Ascending aorta (tissue), 2 donors: ENCODE measurements at regions not wholly inside any gene's neighbourhood (a gene's known extent, or its start where the extent isn't known, plus 50 kb on each side); places are given as distances from the start of the nearest gene placed in this dataset.

Experiments used
- DNase-seq, 2 donors: peaks; one replicate each; pipeline ENCODE4 v3.0.0-alpha.2; 2019; ENCODE audit warnings: low spot score in 2 of 2
- H3K27ac ChIP-seq, 2 donors: fragments of 200-600 bp; sonication (generic); one replicate each; pipeline ENCODE4 v1.5.1; 2016 to 2017; ENCODE audit warnings: mild to moderate bottlenecking in 1 of 2
- H3K27me3 ChIP-seq: fragments of 200-600 bp; sonication (generic); one replicate; pipeline ENCODE4 v1.5.1; 2017
- H3K36me3 ChIP-seq, 2 donors: fragments of 200-600 bp; sonication (generic); one replicate each; pipeline ENCODE4 v1.5.1; 2016
- H3K4me1 ChIP-seq, 2 donors: fragments of 200-600 bp; sonication (generic); one replicate each; pipeline ENCODE4 v1.5.1; 2016 to 2017; ENCODE audit warnings: mild to moderate bottlenecking in 1 of 2
- H3K4me3 ChIP-seq, 2 donors: fragments of 200-600 bp; sonication (generic); one replicate each; pipeline ENCODE4 v1.5.1; 2016 to 2017; ENCODE audit warnings: mild to moderate bottlenecking in 1 of 2
- H3K9me3 ChIP-seq, 2 donors: fragments of 200-600 bp; sonication (generic); one replicate each; pipeline ENCODE4 v1.5.1; 2016
- CTCF ChIP-seq, 3 experiments: fragments of 200-600 bp in 2 of 3; fragments of 450-650 bp in 1 of 3; sonication (generic) in 2 of 3; IDR thresholded peaks; one replicate each; pipeline ENCODE4 v1.5.1; 2016 to 2019; ENCODE audit warnings: antibody characterized with exemption in 3 of 3, mild to moderate bottlenecking in 1 of 3, moderate library complexity in 1 of 3
- intact Hi-C: fragments of 100-400 bp; cut with DNase I; formaldehyde crosslinking; loops from one replicate; pipeline ENCODE4 v1.15.1; 2023

- no peak overlapping the region for H3K27ac ChIP-seq
- no peaks in the 10 kb centered on the region for H3K9me3 ChIP-seq
- no peaks in the 10 kb centered on the region for H3K27me3 ChIP-seq
- H3K4me3 ChIP-seq = no peak overlapping the region
- TF ChIP-seq CTCF (IDR thresholded peaks at IDR 0.05) = no peak
- no peaks in the 10 kb centered on the region for H3K4me1 ChIP-seq
- H3K36me3 ChIP-seq = no peaks in the 10 kb centered on the region
- no peak for DNase-seq
- intact Hi-C loops = no loop called here
Measured at GRCh38 chr4:67207941-67208441, 337.3 kb downstream of the CENPC start.

GRCh38 chr4:67204441-67204840 is 340.9 kb downstream of the CENPC start:
- no peaks in the 10 kb centered on the region for H3K27me3 ChIP-seq
- no peak for TF ChIP-seq CTCF (IDR thresholded peaks at IDR 0.05)

GRCh38 chr4:67201334-67201733 is 344.0 kb downstream of the CENPC start:
- Histone ChIP-seq H3K4me3 (no peak overlapping the region), H3K36me3 (no peaks in the 10 kb centered on the region), H3K27ac (no peak overlapping the region), H3K27me3 (no peaks in the 10 kb centered on the region), H3K9me3 (no peaks in the 10 kb centered on the region), H3K4me1 (no peaks in the 10 kb centered on the region)
- no peak for TF ChIP-seq CTCF (IDR thresholded peaks at IDR 0.05)
- no peak for DNase-seq
- intact Hi-C loops = no loop called here

More at GRCh38 chr4:67204441-67204840, 340.9 kb downstream of the CENPC start:
- no peak overlapping the region for H3K4me3 ChIP-seq
- H3K4me1 ChIP-seq = no peaks in the 10 kb centered on the region
- intact Hi-C loops = no loop called here
- H3K27ac ChIP-seq = no peak overlapping the region
- H3K36me3 ChIP-seq = no peaks in the 10 kb centered on the region
- DNase-seq = no peak
- H3K9me3 ChIP-seq = no peaks in the 10 kb centered on the region

GRCh38 chr4:67198727-67199126 is 346.6 kb downstream of the CENPC start:
- Histone ChIP-seq H3K27me3 (no peaks in the 10 kb centered on the region), H3K9me3 (no peaks in the 10 kb centered on the region), H3K4me3 (no peak overlapping the region), H3K36me3 (no peaks in the 10 kb centered on the region), H3K27ac (no peak overlapping the region), H3K4me1 (no peaks in the 10 kb centered on the region)
- no peak for DNase-seq
- no peak for TF ChIP-seq CTCF (IDR thresholded peaks at IDR 0.05)
- intact Hi-C loops = no loop called here

GRCh38 chr4:67167849-67168248 is 377.5 kb downstream of the CENPC start:
- H3K9me3 ChIP-seq = no peaks in the 10 kb centered on the region
- no peaks in the 10 kb centered on the region for H3K36me3 ChIP-seq
- H3K27me3 ChIP-seq = no peaks in the 10 kb centered on the region
- H3K27ac ChIP-seq = no peak overlapping the region
- intact Hi-C loops = no loop called here
- no peak for TF ChIP-seq CTCF (IDR thresholded peaks at IDR 0.05)
- no peak overlapping the region for H3K4me3 ChIP-seq
- H3K4me1 ChIP-seq = no peaks in the 10 kb centered on the region
- DNase-seq = no peak

- no peaks in the 10 kb centered on the region for H3K36me3 ChIP-seq
- H3K27ac ChIP-seq = no peak overlapping the region
- no peaks in the 10 kb centered on the region for H3K4me1 ChIP-seq
- no peak for TF ChIP-seq CTCF (IDR thresholded peaks at IDR 0.05)
- H3K27me3 ChIP-seq = no peaks in the 10 kb centered on the region
- H3K4me3 ChIP-seq = no peak overlapping the region
- intact Hi-C loops = no loop called here
- no peaks in the 10 kb centered on the region for H3K9me3 ChIP-seq
- DNase-seq = no peak
Measured at GRCh38 chr4:67162690-67163089, 382.6 kb downstream of the CENPC start.
